VCaP (cell line): ENCODE measurements at regions not wholly inside any gene's neighbourhood (a gene's known extent, or its start where the extent isn't known, plus 50 kb on each side); places are given as distances from the start of the nearest gene placed in this dataset.

Experiments used
- H3K27ac ChIP-seq: fragments of 450-650 bp; 2 replicates; pipeline ENCODE4 v1.5.1; 2017
- CTCF ChIP-seq: fragments of 450-650 bp; conservative IDR thresholded peaks from 2 replicates; pipeline ENCODE4 v1.5.1; 2017; ENCODE audit warnings: mild to moderate bottlenecking, moderate library complexity

GRCh38 chr6:147741389-147741788, 232.9 kb downstream of the SAMD5 start:
- no peak for TF ChIP-seq CTCF
- H3K27ac ChIP-seq, result no peak overlapping the region

GRCh38 chr6:147742440-147742839, 233.9 kb downstream of the SAMD5 start:
- no peak overlapping the region for H3K27ac ChIP-seq
- TF ChIP-seq CTCF, result no peak

- H3K27ac ChIP-seq, result no peak overlapping the region
- TF ChIP-seq CTCF, result no peak
These were observed 235.5 kb downstream of the SAMD5 start for GRCh38 chr6:147744012-147744411.

- no peak overlapping the region for H3K27ac ChIP-seq
- TF ChIP-seq CTCF, result no peak
These were observed 240.8 kb downstream of the SAMD5 start for GRCh38 chr6:147749331-147749730.

GRCh38 chr6:147750413-147750812, 241.9 kb downstream of the SAMD5 start:
- no peak for TF ChIP-seq CTCF
- no peak overlapping the region for H3K27ac ChIP-seq

- no peak overlapping the region for H3K27ac ChIP-seq
These were observed 242.7 kb downstream of the SAMD5 start for GRCh38 chr6:147751232-147751631.

GRCh38 chr6:147752689-147753403, 244.4 kb downstream of the SAMD5 start:
- H3K27ac ChIP-seq, result no peak overlapping the region
- no peak for TF ChIP-seq CTCF

More at GRCh38 chr6:147751232-147751631, 242.7 kb downstream of the SAMD5 start:
- no peak for TF ChIP-seq CTCF
